Tibial artery (tissue), 4 donors: ENCODE measurements at regions not wholly inside any gene's neighbourhood (a gene's known extent, or its start where the extent isn't known, plus 50 kb on each side); places are given as distances from the start of the nearest gene placed in this dataset.

ENCODE experiments used
- DNase-seq, 2 donors: peaks; one replicate each; pipeline ENCODE4 v3.0.0-alpha.2; 2019
- H3K27ac ChIP-seq, 2 donors: fragments of 200-600 bp; sonication (generic) in 1 of 2; 1 replicate in 1 of 2; 2 replicates in 1 of 2; pipeline ENCODE4 v1.5.1; 2018 to 2019; ENCODE audit warnings: mild to moderate bottlenecking in 1 of 2
- H3K27me3 ChIP-seq, 2 donors: fragments of 200-600 bp; sonication (generic) in 1 of 2; one replicate each; pipeline versions ENCODE4 v1.5.1 to v1.6.0; 2016 to 2019
- H3K36me3 ChIP-seq, 3 donors: fragments of 200-600 bp; sonication (generic) in 2 of 3; one replicate each; pipeline ENCODE4 v1.5.1; 2016 to 2019; ENCODE audit warnings: mild to moderate bottlenecking in 2 of 3
- H3K4me1 ChIP-seq, 4 donors: fragments of 200-600 bp; sonication (generic) in 2 of 4; 1 replicate in 3 of 4; 2 replicates in 1 of 4; pipeline ENCODE4 v1.5.1; 2016 to 2019
- H3K4me3 ChIP-seq, 2 donors: fragments of 200-600 bp; sonication (generic) in 1 of 2; 1 replicate in 1 of 2; 2 replicates in 1 of 2; pipeline ENCODE4 v1.5.1; 2018 to 2019; ENCODE audit warnings: mild to moderate bottlenecking in 2 of 2
- H3K9me3 ChIP-seq, 3 donors: fragments of 200-600 bp; sonication (generic) in 1 of 3; one replicate each; pipeline ENCODE4 v1.5.1; 2016 to 2019
- CTCF ChIP-seq, 2 experiments: fragments of 200-600 bp in 1 of 2; fragments of 450-650 bp in 1 of 2; IDR thresholded peaks; one replicate each; pipeline ENCODE4 v1.5.1; 2017 to 2019; ENCODE audit warnings: antibody characterized with exemption in 2 of 2, mild to moderate bottlenecking in 1 of 2, moderate library complexity in 1 of 2
- intact Hi-C: fragments of 100-400 bp; cut with DNase I; formaldehyde crosslinking; loops from one replicate; pipeline ENCODE4 v1.15.0; 2023; ENCODE audit warnings: low total_unique reads

DNA sequence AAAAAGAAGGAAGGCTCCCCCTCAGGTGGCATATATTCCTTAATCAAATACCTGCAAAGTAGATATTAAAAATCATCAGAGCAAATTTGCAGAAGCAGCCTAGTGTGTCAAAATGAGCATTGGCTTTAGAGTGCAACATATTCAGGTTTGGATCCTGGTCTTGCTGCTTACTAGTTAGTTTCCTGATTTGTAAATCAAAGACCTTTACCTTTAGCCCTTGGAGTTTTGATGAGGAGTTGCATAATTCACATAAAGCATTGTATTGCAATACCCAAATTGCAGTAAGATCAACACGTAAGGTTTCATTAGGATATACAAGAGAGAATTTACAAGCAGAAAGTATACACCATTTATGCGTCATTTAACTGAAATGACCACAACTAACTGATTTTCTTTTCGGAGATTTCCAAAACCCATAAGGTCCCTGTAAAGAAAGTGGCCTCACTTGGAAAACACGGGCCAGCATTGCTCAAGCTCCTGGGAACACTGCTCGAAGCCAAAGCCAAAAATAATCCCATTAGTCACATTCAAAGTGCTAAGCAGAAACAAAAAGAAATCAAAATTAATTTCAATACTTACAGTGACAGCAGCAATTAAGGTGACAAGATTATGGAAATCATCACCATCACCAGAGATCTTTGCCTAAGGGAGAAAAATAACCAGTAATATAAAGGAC lies 415.9 kb upstream of the ERCC4 start:
- Histone ChIP-seq H3K9me3 (peaks cover 0 to 4% (median 0%) of the 10 kb centered on the region in 3 donors), H3K36me3 (no peaks in the 10 kb centered on the region), H3K4me1 (no peaks in the 10 kb centered on the region), H3K27ac (no peak overlapping the region), H3K27me3 (no peaks in the 10 kb centered on the region), H3K4me3 (no peak overlapping the region)
- no peak for TF ChIP-seq CTCF (IDR thresholded peaks at IDR 0.05)
- DNase-seq: no peak
- intact Hi-C loops: no loop called here

GRCh38 chr16:13507530-13507929 lies 412.4 kb upstream of the ERCC4 start:
- Histone ChIP-seq H3K9me3 (peaks cover 0 to 4% (median 0%) of the 10 kb centered on the region in 3 donors), H3K27ac (no peak overlapping the region), H3K27me3 (peaks cover 0 to 4% of the 10 kb centered on the region in 2 donors), H3K4me1 (no peaks in the 10 kb centered on the region), H3K4me3 (no peak overlapping the region), H3K36me3 (no peaks in the 10 kb centered on the region)
- DNase-seq: no peak
- TF ChIP-seq CTCF (IDR thresholded peaks at IDR 0.05): no peak
- intact Hi-C loops: no loop called here

- intact Hi-C loops: no loop called here
- H3K4me3 ChIP-seq: no peak overlapping the region
- DNase-seq: no peak
- H3K9me3 ChIP-seq: peaks cover 0 to 6% (median 6%) of the 10 kb centered on the region in 3 donors
- H3K4me1 ChIP-seq: no peaks in the 10 kb centered on the region
- TF ChIP-seq CTCF (IDR thresholded peaks at IDR 0.05): no peak
- peaks cover 0 to 4% of the 10 kb centered on the region in 2 donors for H3K27me3 ChIP-seq
- no peaks in the 10 kb centered on the region for H3K36me3 ChIP-seq
- no peak overlapping the region for H3K27ac ChIP-seq
These were observed 409.4 kb upstream of the ERCC4 start for GRCh38 chr16:13510425-13511151.

DNA sequence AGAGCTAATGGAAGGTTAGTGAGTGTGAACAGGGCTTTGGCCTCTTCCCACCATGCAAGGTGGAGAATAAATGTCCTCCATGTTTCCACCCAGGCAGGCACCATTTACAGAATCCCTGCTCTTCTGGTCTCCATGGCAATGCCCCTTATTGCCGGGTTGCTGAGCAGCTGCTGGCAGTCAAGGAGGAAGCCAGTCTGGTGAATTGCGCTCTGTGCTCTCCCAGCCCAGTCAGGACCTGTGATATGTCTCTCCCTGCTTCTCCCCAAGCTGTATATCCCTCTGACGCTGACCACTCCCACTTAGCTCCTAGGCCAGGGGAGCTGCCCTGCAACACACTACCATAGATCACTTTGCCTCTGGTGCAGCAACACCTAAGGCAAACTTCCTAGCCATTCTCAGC lies 402.1 kb upstream of the ERCC4 start:
- DNase-seq: no peak
- intact Hi-C loops: no loop called here
- peaks cover 0 to 6% (median 6%) of the 10 kb centered on the region in 3 donors for H3K9me3 ChIP-seq
- H3K4me1 ChIP-seq: no peaks in the 10 kb centered on the region
- H3K4me3 ChIP-seq: no peak overlapping the region
- TF ChIP-seq CTCF (IDR thresholded peaks at IDR 0.05): no peak
- H3K36me3 ChIP-seq: no peaks in the 10 kb centered on the region
- H3K27ac ChIP-seq: no peak overlapping the region
- no peaks in the 10 kb centered on the region for H3K27me3 ChIP-seq

GRCh38 chr16:13519871-13520270 lies 400.1 kb upstream of the ERCC4 start:
- Histone ChIP-seq H3K36me3 (no peaks in the 10 kb centered on the region), H3K27ac (no peak overlapping the region), H3K4me1 (no peaks in the 10 kb centered on the region), H3K9me3 (peaks cover 0 to 4% (median 0%) of the 10 kb centered on the region in 3 donors), H3K27me3 (no peaks in the 10 kb centered on the region), H3K4me3 (no peak overlapping the region)
- TF ChIP-seq CTCF (IDR thresholded peaks at IDR 0.05): no peak
- no peak for DNase-seq
- intact Hi-C loops: no loop called here
